Lower leg skin (tissue), 3 donors: ENCODE measurements at regions not wholly inside any gene's neighbourhood (a gene's known extent, or its start where the extent isn't known, plus 50 kb on each side); places are given as distances from the start of the nearest gene placed in this dataset.

Experiments used
- POLR2A ChIP-seq, 2 donors: fragments of 450-650 bp; IDR thresholded peaks; one replicate each; pipeline ENCODE4 v1.6.1; 2016 to 2017; ENCODE audit warnings: antibody characterized with exemption in 2 of 2, mild to moderate bottlenecking in 1 of 2, moderate library complexity in 1 of 2
- TF ChIP-seq, protein P1 (sequence below), 3 donors: fragments of 450-650 bp; IDR thresholded peaks; one replicate each; pipeline ENCODE4 v1.5.1; 2016; ENCODE audit warnings: antibody characterized with exemption in 3 of 3, mild to moderate bottlenecking in 3 of 3, moderate library complexity in 2 of 3

DNA sequence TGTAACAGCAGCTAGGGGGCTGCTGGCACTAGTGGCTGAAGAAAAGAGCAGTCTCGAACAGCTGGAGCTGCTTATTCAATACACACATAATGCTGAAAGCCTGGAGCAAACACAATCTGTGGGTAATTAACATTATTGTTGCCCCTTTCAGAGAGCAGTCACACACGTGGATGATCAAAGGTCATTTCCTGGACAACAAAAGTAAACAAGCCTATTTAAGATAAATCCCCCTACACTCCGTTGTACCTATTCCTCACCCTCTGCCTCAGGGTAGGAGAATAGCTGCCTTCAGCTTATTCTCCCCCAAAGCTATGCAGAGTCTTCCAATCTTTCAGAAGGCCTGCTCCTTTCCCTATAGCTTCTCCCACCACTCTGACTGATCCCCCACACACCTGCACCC is 803.9 kb downstream of the C4orf33 start:
- TF ChIP-seq, protein P1, sequence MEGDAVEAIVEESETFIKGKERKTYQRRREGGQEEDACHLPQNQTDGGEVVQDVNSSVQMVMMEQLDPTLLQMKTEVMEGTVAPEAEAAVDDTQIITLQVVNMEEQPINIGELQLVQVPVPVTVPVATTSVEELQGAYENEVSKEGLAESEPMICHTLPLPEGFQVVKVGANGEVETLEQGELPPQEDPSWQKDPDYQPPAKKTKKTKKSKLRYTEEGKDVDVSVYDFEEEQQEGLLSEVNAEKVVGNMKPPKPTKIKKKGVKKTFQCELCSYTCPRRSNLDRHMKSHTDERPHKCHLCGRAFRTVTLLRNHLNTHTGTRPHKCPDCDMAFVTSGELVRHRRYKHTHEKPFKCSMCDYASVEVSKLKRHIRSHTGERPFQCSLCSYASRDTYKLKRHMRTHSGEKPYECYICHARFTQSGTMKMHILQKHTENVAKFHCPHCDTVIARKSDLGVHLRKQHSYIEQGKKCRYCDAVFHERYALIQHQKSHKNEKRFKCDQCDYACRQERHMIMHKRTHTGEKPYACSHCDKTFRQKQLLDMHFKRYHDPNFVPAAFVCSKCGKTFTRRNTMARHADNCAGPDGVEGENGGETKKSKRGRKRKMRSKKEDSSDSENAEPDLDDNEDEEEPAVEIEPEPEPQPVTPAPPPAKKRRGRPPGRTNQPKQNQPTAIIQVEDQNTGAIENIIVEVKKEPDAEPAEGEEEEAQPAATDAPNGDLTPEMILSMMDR (IDR thresholded peaks at IDR 0.05): no peak
- TF ChIP-seq POLR2A (IDR thresholded peaks at IDR 0.05): no peak
